ENCODE measurements at regions not wholly inside any gene's neighbourhood (a gene's known extent, or its start where the extent isn't known, plus 50 kb on each side); places are given as distances from the start of the nearest gene placed in this dataset.
"Not testable (repeated sequence)": the region's sequence is repeated elsewhere in the genome, so short reads cannot be mapped to it uniquely, and the experiment has no call there.

- no peaks in the 10 kb centered on the region for H3K36me3 ChIP-seq (ENCODE audit: control insufficient read depth, insufficient read depth, low read length)
- H3K27ac ChIP-seq (ENCODE audit: low read depth, low read length), result no peak overlapping the region
- H3K9me3 ChIP-seq (ENCODE audit: control insufficient read depth, insufficient read depth, low read depth, low read length), result no peaks in the 10 kb centered on the region
- no peaks in the 10 kb centered on the region; the same call in 1 of the 2 replicates for H3K27me3 ChIP-seq (ENCODE audit: control insufficient read depth, insufficient read depth, low read length)
- peaks cover 8% of the 10 kb centered on the region; the same call in 1 of the 2 replicates for H3K4me1 ChIP-seq (ENCODE audit: control insufficient read depth, insufficient read depth, low read length)
- H3K9ac ChIP-seq (ENCODE audit: low read length), result no peak overlapping the region
- H3K4me3 ChIP-seq (ENCODE audit: low read depth, low read length), result 0 out of 2 replicates have a peak overlapping the region, but pooled peaks have one; percentile 45
These were observed 224.7 kb upstream of the DCAF8L1 start for GRCh38 chrX:28205905-28206304.

GRCh38 chrX:28205126-28205525 lies 223.9 kb upstream of the DCAF8L1 start:
- Histone ChIP-seq H3K36me3 (ENCODE audit: control insufficient read depth, insufficient read depth, low read length) (no peaks in the 10 kb centered on the region), H3K4me1 (ENCODE audit: control insufficient read depth, insufficient read depth, low read length) (peaks cover 8% of the 10 kb centered on the region; the same call in 1 of the 2 replicates), H3K27ac (ENCODE audit: low read depth, low read length) (no peak overlapping the region), H3K9ac (ENCODE audit: low read length) (no peak overlapping the region), H3K4me3 (ENCODE audit: low read depth, low read length) (no peak overlapping the region), H3K27me3 (ENCODE audit: control insufficient read depth, insufficient read depth, low read length) (no peaks in the 10 kb centered on the region; the same call in 1 of the 2 replicates), H3K9me3 (ENCODE audit: control insufficient read depth, insufficient read depth, low read depth, low read length) (no peaks in the 10 kb centered on the region)

GRCh38 chrX:28189011-28189410 lies 207.8 kb upstream of the DCAF8L1 start:
- H3K4me3 ChIP-seq (ENCODE audit: low read depth, low read length), result no peak overlapping the region
- no peak overlapping the region for H3K9ac ChIP-seq (ENCODE audit: low read length)
- H3K36me3 ChIP-seq (ENCODE audit: control insufficient read depth, insufficient read depth, low read length), result no peaks in the 10 kb centered on the region
- no peak overlapping the region for H3K27ac ChIP-seq (ENCODE audit: low read depth, low read length)
- no peaks in the 10 kb centered on the region for H3K4me1 ChIP-seq (ENCODE audit: control insufficient read depth, insufficient read depth, low read length)
- H3K9me3 ChIP-seq (ENCODE audit: control insufficient read depth, insufficient read depth, low read depth, low read length), result 0 out of 2 replicates have a peak, but pooled peaks cover 5% of the 10 kb centered on the region
- no peaks in the 10 kb centered on the region; the same call in 1 of the 2 replicates for H3K27me3 ChIP-seq (ENCODE audit: control insufficient read depth, insufficient read depth, low read length)

GRCh38 chrX:28188526-28188925 lies 207.3 kb upstream of the DCAF8L1 start:
- Histone ChIP-seq H3K4me1 (ENCODE audit: control insufficient read depth, insufficient read depth, low read length) (no peaks in the 10 kb centered on the region), H3K4me3 (ENCODE audit: low read depth, low read length) (no peak overlapping the region), H3K27ac (ENCODE audit: low read depth, low read length) (no peak overlapping the region), H3K9me3 (ENCODE audit: control insufficient read depth, insufficient read depth, low read depth, low read length) (0 out of 2 replicates have a peak, but pooled peaks cover 5% of the 10 kb centered on the region), H3K27me3 (ENCODE audit: control insufficient read depth, insufficient read depth, low read length) (no peaks in the 10 kb centered on the region; the same call in 1 of the 2 replicates), H3K36me3 (ENCODE audit: control insufficient read depth, insufficient read depth, low read length) (no peaks in the 10 kb centered on the region), H3K9ac (ENCODE audit: low read length) (no peak overlapping the region)

GRCh38 chrX:28180096-28180495 lies 198.8 kb upstream of the DCAF8L1 start:
- Histone ChIP-seq H3K9ac (ENCODE audit: low read length) (no peak overlapping the region), H3K4me1 (ENCODE audit: control insufficient read depth, insufficient read depth, low read length) (no peaks in the 10 kb centered on the region), H3K4me3 (ENCODE audit: low read depth, low read length) (no peak overlapping the region), H3K36me3 (ENCODE audit: control insufficient read depth, insufficient read depth, low read length) (no peaks in the 10 kb centered on the region), H3K9me3 (ENCODE audit: control insufficient read depth, insufficient read depth, low read depth, low read length) (no peaks in the 10 kb centered on the region), H3K27me3 (ENCODE audit: control insufficient read depth, insufficient read depth, low read length) (no peaks in the 10 kb centered on the region; the same call in 1 of the 2 replicates), H3K27ac (ENCODE audit: low read depth, low read length) (no peak overlapping the region)

GRCh38 chrX:28178206-28178605 lies 197.0 kb upstream of the DCAF8L1 start:
- Histone ChIP-seq H3K4me3 (ENCODE audit: low read depth, low read length) (no peak overlapping the region), H3K36me3 (ENCODE audit: control insufficient read depth, insufficient read depth, low read length) (no peaks in the 10 kb centered on the region), H3K27ac (ENCODE audit: low read depth, low read length) (no peak overlapping the region), H3K9me3 (ENCODE audit: control insufficient read depth, insufficient read depth, low read depth, low read length) (no peaks in the 10 kb centered on the region), H3K4me1 (ENCODE audit: control insufficient read depth, insufficient read depth, low read length) (no peaks in the 10 kb centered on the region), H3K27me3 (ENCODE audit: control insufficient read depth, insufficient read depth, low read length) (no peaks in the 10 kb centered on the region; the same call in 1 of the 2 replicates), H3K9ac (ENCODE audit: low read length) (no peak overlapping the region)

GRCh38 chrX:28177202-28177601 lies 196.0 kb upstream of the DCAF8L1 start:
- H3K9ac ChIP-seq (ENCODE audit: low read length), result no peak overlapping the region
- H3K27me3 ChIP-seq (ENCODE audit: control insufficient read depth, insufficient read depth, low read length), result no peaks in the 10 kb centered on the region; the same call in 1 of the 2 replicates
- H3K4me3 ChIP-seq (ENCODE audit: low read depth, low read length), result no peak overlapping the region
- no peaks in the 10 kb centered on the region for H3K9me3 ChIP-seq (ENCODE audit: control insufficient read depth, insufficient read depth, low read depth, low read length)
- H3K27ac ChIP-seq (ENCODE audit: low read depth, low read length), result no peak overlapping the region
- no peaks in the 10 kb centered on the region for H3K36me3 ChIP-seq (ENCODE audit: control insufficient read depth, insufficient read depth, low read length)
- no peaks in the 10 kb centered on the region for H3K4me1 ChIP-seq (ENCODE audit: control insufficient read depth, insufficient read depth, low read length)

- H3K27me3 ChIP-seq (ENCODE audit: control insufficient read depth, insufficient read depth, low read length), result no peaks in the 10 kb centered on the region; the same call in 1 of the 2 replicates
- no peaks in the 10 kb centered on the region for H3K36me3 ChIP-seq (ENCODE audit: control insufficient read depth, insufficient read depth, low read length)
- no peaks in the 10 kb centered on the region for H3K4me1 ChIP-seq (ENCODE audit: control insufficient read depth, insufficient read depth, low read length)
- H3K27ac ChIP-seq (ENCODE audit: low read depth, low read length), result no peak overlapping the region
- no peak overlapping the region for H3K9ac ChIP-seq (ENCODE audit: low read length)
- H3K9me3 ChIP-seq (ENCODE audit: control insufficient read depth, insufficient read depth, low read depth, low read length), result no peaks in the 10 kb centered on the region
- no peak overlapping the region for H3K4me3 ChIP-seq (ENCODE audit: low read depth, low read length)
These were observed 189.5 kb upstream of the DCAF8L1 start for GRCh38 chrX:28170713-28171112.

- no peak overlapping the region for H3K4me3 ChIP-seq (ENCODE audit: low read depth, low read length)
- H3K27ac ChIP-seq (ENCODE audit: low read depth, low read length), result no peak overlapping the region
- H3K36me3 ChIP-seq (ENCODE audit: control insufficient read depth, insufficient read depth, low read length), result no peaks in the 10 kb centered on the region
- H3K27me3 ChIP-seq (ENCODE audit: control insufficient read depth, insufficient read depth, low read length), result no peaks in the 10 kb centered on the region
- no peaks in the 10 kb centered on the region for H3K4me1 ChIP-seq (ENCODE audit: control insufficient read depth, insufficient read depth, low read length)
- no peak overlapping the region for H3K9ac ChIP-seq (ENCODE audit: low read length)
- no peaks in the 10 kb centered on the region for H3K9me3 ChIP-seq (ENCODE audit: control insufficient read depth, insufficient read depth, low read depth, low read length)
These were observed 176.9 kb upstream of the DCAF8L1 start for GRCh38 chrX:28158019-28158777.

- not testable (repeated sequence) for H3K4me3 ChIP-seq (ENCODE audit: low read depth, low read length); H3K4me1 ChIP-seq (ENCODE audit: control insufficient read depth, insufficient read depth, low read length); H3K9me3 ChIP-seq (ENCODE audit: control insufficient read depth, insufficient read depth, low read depth, low read length); H3K36me3 ChIP-seq (ENCODE audit: control insufficient read depth, insufficient read depth, low read length); H3K27ac ChIP-seq (ENCODE audit: low read depth, low read length); H3K9ac ChIP-seq (ENCODE audit: low read length); H3K27me3 ChIP-seq (ENCODE audit: control insufficient read depth, insufficient read depth, low read length)
These were observed 171.0 kb upstream of the DCAF8L1 start for GRCh38 chrX:28152263-28152662.

GRCh38 chrX:28135378-28136047 lies 154.3 kb upstream of the DCAF8L1 start:
- H3K4me3 ChIP-seq (ENCODE audit: low read depth, low read length), result no peak overlapping the region
- no peaks in the 10 kb centered on the region for H3K4me1 ChIP-seq (ENCODE audit: control insufficient read depth, insufficient read depth, low read length)
- H3K27me3 ChIP-seq (ENCODE audit: control insufficient read depth, insufficient read depth, low read length), result peaks cover 14% of the 10 kb centered on the region; the same call in 1 of the 2 replicates
- H3K9me3 ChIP-seq (ENCODE audit: control insufficient read depth, insufficient read depth, low read depth, low read length), result no peaks in the 10 kb centered on the region
- no peak overlapping the region for H3K27ac ChIP-seq (ENCODE audit: low read depth, low read length)
- no peaks in the 10 kb centered on the region for H3K36me3 ChIP-seq (ENCODE audit: control insufficient read depth, insufficient read depth, low read length)
- H3K9ac ChIP-seq (ENCODE audit: low read length), result no peak overlapping the region
